Left lung (tissue), 4 donors: ENCODE measurements at regions not wholly inside any gene's neighbourhood (a gene's known extent, or its start where the extent isn't known, plus 50 kb on each side); places are given as distances from the start of the nearest gene placed in this dataset.

Source experiments
- ATAC-seq: fragments of 200-7000 bp; cut with Tn5 transposase; one replicate; pipeline ENCODE4 v1.9.1; 2020; ENCODE audit warnings: moderate library complexity
- DNase-seq, 4 donors: peaks; one replicate each; pipeline ENCODE4 v3.0.0-alpha.2; 2013 to 2020
- H3K27ac ChIP-seq, 2 donors: fragments of 200-600 bp; sonication (generic) in 1 of 2; one replicate each; pipeline versions ENCODE4 v1.5.0 to v1.8.0; 2020 to 2021
- H3K27me3 ChIP-seq, 2 donors: fragments of 200-600 bp; sonication (generic) in 1 of 2; one replicate each; pipeline versions ENCODE4 v1.5.0 to v1.8.0; 2020 to 2021
- H3K36me3 ChIP-seq, 2 donors: fragments of 200-600 bp; sonication (generic) in 1 of 2; one replicate each; pipeline versions ENCODE4 v1.5.0 to v1.8.0; 2020 to 2021
- H3K4me1 ChIP-seq, 2 donors: fragments of 200-600 bp; one replicate each; pipeline ENCODE4 v1.8.0; 2021
- H3K4me3 ChIP-seq, 2 donors: fragments of 200-600 bp; sonication (generic) in 1 of 2; one replicate each; pipeline versions ENCODE4 v1.5.0 to v1.8.0; 2020 to 2021; ENCODE audit warnings: mild to moderate bottlenecking in 1 of 2
- H3K9me3 ChIP-seq, 2 donors: fragments of 200-600 bp; sonication (generic) in 1 of 2; one replicate each; pipeline versions ENCODE4 v1.5.0 to v1.8.0; 2020 to 2021
- intact Hi-C, 2 donors: fragments of 100-400 bp; cut with DNase I; formaldehyde crosslinking; loops; one replicate each; pipeline versions ENCODE4 v1.11.2 to v1.14.2; 2022
- TF ChIP-seq, protein P1 (sequence below), 2 donors: fragments of 200-600 bp; sonication (generic) in 1 of 2; IDR thresholded peaks; one replicate each; pipeline versions ENCODE4 v1.5.0 to v1.8.0; 2021; ENCODE audit warnings: antibody characterized with exemption in 2 of 2
- donor health status: DM: no; HTN: yes; CAD: no.
- donor health status: DM: no; HTN: no; CAD: no.

DNA sequence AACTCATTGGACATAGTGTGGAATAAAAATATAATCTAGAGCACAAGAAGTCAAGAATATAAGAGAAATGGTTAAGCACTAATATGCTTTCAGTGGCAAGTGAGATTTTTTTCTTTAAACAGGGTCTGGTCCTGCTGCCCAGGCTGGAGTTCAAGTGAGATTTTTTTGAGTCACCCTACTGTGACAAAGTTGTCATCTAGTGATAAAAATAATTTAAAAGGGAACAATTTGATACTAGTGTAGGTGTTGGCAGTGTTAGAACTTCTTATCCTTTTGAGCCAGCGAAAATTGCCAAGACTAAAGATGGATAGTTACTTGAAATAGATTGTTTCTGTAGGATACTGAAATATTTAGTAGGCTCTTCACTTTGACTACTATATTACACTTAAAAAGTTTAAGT, 67.9 kb upstream of the TECRL start:
- intact Hi-C loops: no loop called here
- Histone ChIP-seq H3K4me3 (no peak overlapping the region), H3K9me3 (no peaks in the 10 kb centered on the region), H3K27ac (no peak overlapping the region), H3K4me1 (no peaks in the 10 kb centered on the region), H3K36me3 (no peaks in the 10 kb centered on the region), H3K27me3 (no peaks in the 10 kb centered on the region)
- DNase-seq: no peak
- no peak for ATAC-seq
- TF ChIP-seq, protein P1, sequence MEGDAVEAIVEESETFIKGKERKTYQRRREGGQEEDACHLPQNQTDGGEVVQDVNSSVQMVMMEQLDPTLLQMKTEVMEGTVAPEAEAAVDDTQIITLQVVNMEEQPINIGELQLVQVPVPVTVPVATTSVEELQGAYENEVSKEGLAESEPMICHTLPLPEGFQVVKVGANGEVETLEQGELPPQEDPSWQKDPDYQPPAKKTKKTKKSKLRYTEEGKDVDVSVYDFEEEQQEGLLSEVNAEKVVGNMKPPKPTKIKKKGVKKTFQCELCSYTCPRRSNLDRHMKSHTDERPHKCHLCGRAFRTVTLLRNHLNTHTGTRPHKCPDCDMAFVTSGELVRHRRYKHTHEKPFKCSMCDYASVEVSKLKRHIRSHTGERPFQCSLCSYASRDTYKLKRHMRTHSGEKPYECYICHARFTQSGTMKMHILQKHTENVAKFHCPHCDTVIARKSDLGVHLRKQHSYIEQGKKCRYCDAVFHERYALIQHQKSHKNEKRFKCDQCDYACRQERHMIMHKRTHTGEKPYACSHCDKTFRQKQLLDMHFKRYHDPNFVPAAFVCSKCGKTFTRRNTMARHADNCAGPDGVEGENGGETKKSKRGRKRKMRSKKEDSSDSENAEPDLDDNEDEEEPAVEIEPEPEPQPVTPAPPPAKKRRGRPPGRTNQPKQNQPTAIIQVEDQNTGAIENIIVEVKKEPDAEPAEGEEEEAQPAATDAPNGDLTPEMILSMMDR (IDR thresholded peaks at IDR 0.05): no peak

- intact Hi-C loops: no loop called here
- Histone ChIP-seq H3K27me3 (no peaks in the 10 kb centered on the region), H3K9me3 (no peaks in the 10 kb centered on the region), H3K4me3 (no peak overlapping the region), H3K36me3 (no peaks in the 10 kb centered on the region), H3K4me1 (no peaks in the 10 kb centered on the region), H3K27ac (no peak overlapping the region)
- ATAC-seq (no peak), DNase-seq (no peak)
- TF ChIP-seq, protein P1 (IDR thresholded peaks at IDR 0.05): no peak
These were observed 56.0 kb upstream of the TECRL start for GRCh38 chr4:64465263-64465662.

DNA sequence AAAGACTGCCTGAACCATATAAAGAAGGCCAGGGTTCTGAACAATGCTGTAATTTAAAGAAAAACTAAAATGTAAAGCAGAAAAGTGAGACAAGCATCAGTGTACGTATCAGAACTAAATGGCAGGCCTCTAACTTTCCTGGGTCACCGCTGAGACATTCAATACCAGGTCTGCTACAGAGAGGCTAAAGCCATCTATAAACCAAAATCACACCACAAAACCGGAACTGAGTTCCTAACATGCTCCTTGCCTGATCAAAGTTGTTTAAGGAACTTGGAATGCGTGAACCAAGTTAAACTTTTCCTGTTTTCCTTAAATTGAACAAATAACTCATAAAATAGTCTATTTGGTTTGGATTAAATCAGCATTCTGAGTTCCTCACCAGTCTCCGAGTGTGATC, 55.3 kb upstream of the TECRL start:
- H3K36me3 ChIP-seq: no peaks in the 10 kb centered on the region
- no peaks in the 10 kb centered on the region for H3K4me1 ChIP-seq
- intact Hi-C loops: no loop called here
- H3K27ac ChIP-seq: no peak overlapping the region
- ATAC-seq (no peak), DNase-seq (no peak)
- TF ChIP-seq, protein P1 (IDR thresholded peaks at IDR 0.05): no peak
- H3K9me3 ChIP-seq: no peaks in the 10 kb centered on the region
- H3K27me3 ChIP-seq: no peaks in the 10 kb centered on the region
- no peak overlapping the region for H3K4me3 ChIP-seq
